ENCODE measurements at regions not wholly inside any gene's neighbourhood (a gene's known extent, or its start where the extent isn't known, plus 50 kb on each side); places are given as distances from the start of the nearest gene placed in this dataset.

DNA sequence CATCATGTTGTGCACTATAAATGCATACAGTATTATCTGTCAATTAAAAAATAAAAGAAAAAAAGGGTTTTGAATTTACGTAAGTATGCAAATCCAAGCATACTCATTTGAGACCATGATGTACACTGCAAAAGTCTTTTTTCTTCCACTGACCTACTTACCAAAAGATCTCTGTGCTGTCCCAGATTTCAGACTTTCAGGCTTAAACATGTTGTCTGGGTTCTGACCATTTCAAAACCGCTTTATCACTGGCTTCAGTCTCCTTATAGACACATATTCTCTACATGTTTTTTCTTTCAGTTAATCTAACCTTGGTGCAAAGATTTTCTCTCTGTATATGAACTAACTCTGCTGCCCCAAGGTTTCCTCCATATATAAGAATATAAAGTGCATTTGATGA, 58.6 kb upstream of the CXCL8 start:
- DNase-seq (no peak), ATAC-seq (ENCODE audit: poor library complexity) (no peak)
- Mint-ChIP-seq H3K27me3 (no peaks in the 10 kb centered on the region), H3K27ac (no peak overlapping the region), H3K4me3 (no peak overlapping the region), H3K36me3 (ENCODE audit: low read depth) (no peaks in the 10 kb centered on the region), H3K9me3 (no peaks in the 10 kb centered on the region), H3K4me1 (ENCODE audit: low read depth) (no peaks in the 10 kb centered on the region)
- no peak for TF ChIP-seq CTCF (IDR thresholded peaks at IDR 0.05)
- Histone ChIP-seq H3K36me3 (ENCODE audit: insufficient read depth, low read length) (no peaks in the 10 kb centered on the region), H3K27ac (ENCODE audit: low read depth in 1 of 2, low read length in 2 of 2) (no peak overlapping the region), H3K9me3 (ENCODE audit: control insufficient read depth in 1 of 2, insufficient read depth in 1 of 2, low read length in 2 of 2) (no peaks in the 10 kb centered on the region), H3K27me3 (ENCODE audit: control insufficient read depth in 1 of 2, insufficient read depth in 2 of 2, low read length in 2 of 2) (no peaks in the 10 kb centered on the region), H3K4me1 (ENCODE audit: insufficient read depth, low read length) (no peaks in the 10 kb centered on the region), H3K4me3 (ENCODE audit: low read length) (no peak overlapping the region)
- intact Hi-C loops (cut with DNase I, micrococcal nuclease): no loop called here
- POLR2A ChIA-PET: no interaction called here
- CTCF ChIA-PET: no interaction called here

GRCh38 chr4:73682508-73682907, 57.9 kb upstream of the CXCL8 start:
- ATAC-seq (ENCODE audit: poor library complexity): no peak
- Histone ChIP-seq H3K36me3 (ENCODE audit: insufficient read depth, low read length) (no peaks in the 10 kb centered on the region), H3K27me3 (ENCODE audit: control insufficient read depth in 1 of 2, insufficient read depth in 2 of 2, low read length in 2 of 2) (no peaks in the 10 kb centered on the region), H3K4me1 (ENCODE audit: insufficient read depth, low read length) (no peaks in the 10 kb centered on the region), H3K27ac (ENCODE audit: low read depth in 1 of 2, low read length in 2 of 2) (no peak overlapping the region), H3K4me3 (ENCODE audit: low read length) (no peak overlapping the region), H3K9me3 (ENCODE audit: control insufficient read depth in 1 of 2, insufficient read depth in 1 of 2, low read length in 2 of 2) (no peaks in the 10 kb centered on the region)
- H3K27ac Mint-ChIP-seq: no peak overlapping the region
- TF ChIP-seq CTCF (IDR thresholded peaks at IDR 0.05): no peak
- ChIA-PET POLR2A (no interaction called here), CTCF (no interaction called here)
- no peak overlapping the region for H3K4me3 Mint-ChIP-seq
- intact Hi-C loops (cut with DNase I, micrococcal nuclease): no loop called here
- H3K4me1 Mint-ChIP-seq (ENCODE audit: low read depth): no peaks in the 10 kb centered on the region
- no peaks in the 10 kb centered on the region for H3K36me3 Mint-ChIP-seq (ENCODE audit: low read depth)
- H3K9me3 Mint-ChIP-seq: no peaks in the 10 kb centered on the region
- H3K27me3 Mint-ChIP-seq: no peaks in the 10 kb centered on the region
- DNase-seq: peak in 1 of 14 experiments; percentile 11

GRCh38 chr4:73683033-73683432, 57.3 kb upstream of the CXCL8 start:
- Mint-ChIP-seq H3K4me1 (ENCODE audit: low read depth) (no peaks in the 10 kb centered on the region), H3K36me3 (ENCODE audit: low read depth) (no peaks in the 10 kb centered on the region), H3K27ac (no peak overlapping the region), H3K4me3 (no peak overlapping the region), H3K27me3 (no peaks in the 10 kb centered on the region), H3K9me3 (no peaks in the 10 kb centered on the region)
- POLR2A ChIA-PET: no interaction called here
- no peak for TF ChIP-seq CTCF (IDR thresholded peaks at IDR 0.05)
- no peak for DNase-seq
- no peaks in the 10 kb centered on the region for H3K4me1 ChIP-seq (ENCODE audit: insufficient read depth, low read length)
- ATAC-seq (ENCODE audit: poor library complexity): no peak
- CTCF ChIA-PET: no interaction called here
- no peaks in the 10 kb centered on the region for H3K36me3 ChIP-seq (ENCODE audit: insufficient read depth, low read length)
- H3K27me3 ChIP-seq (ENCODE audit: control insufficient read depth in 1 of 2, insufficient read depth in 2 of 2, low read length in 2 of 2): no peaks in the 10 kb centered on the region
- H3K27ac ChIP-seq (ENCODE audit: low read depth in 1 of 2, low read length in 2 of 2): no peak overlapping the region
- H3K9me3 ChIP-seq (ENCODE audit: control insufficient read depth in 1 of 2, insufficient read depth in 1 of 2, low read length in 2 of 2): no peaks in the 10 kb centered on the region
- intact Hi-C loops (cut with DNase I, micrococcal nuclease): no loop called here
- H3K4me3 ChIP-seq (ENCODE audit: low read length): no peak overlapping the region

Data from CD4-positive, alpha-beta T cell (primary cell).